Erythroblast (primary cell): ENCODE measurements at regions not wholly inside any gene's neighbourhood (a gene's known extent, or its start where the extent isn't known, plus 50 kb on each side); places are given as distances from the start of the nearest gene placed in this dataset.

Source experiments
- DNase-seq, 2 experiments: peaks; one replicate each; lab custom pipeline; 2025; lab: John Stamatoyannopoulos, UW
- GATA1 ChIP-seq: IDR thresholded peaks from 2 replicates; pipeline ENCODE4 v1.6.1; 2011; ENCODE audit warnings: low read depth, mild to moderate bottlenecking, control low read depth, low read length, moderate library complexity
- POLR2A ChIP-seq: IDR thresholded peaks from 2 replicates; pipeline ENCODE4 v1.6.1; 2011; ENCODE audit warnings: mild to moderate bottlenecking, low read length

DNA sequence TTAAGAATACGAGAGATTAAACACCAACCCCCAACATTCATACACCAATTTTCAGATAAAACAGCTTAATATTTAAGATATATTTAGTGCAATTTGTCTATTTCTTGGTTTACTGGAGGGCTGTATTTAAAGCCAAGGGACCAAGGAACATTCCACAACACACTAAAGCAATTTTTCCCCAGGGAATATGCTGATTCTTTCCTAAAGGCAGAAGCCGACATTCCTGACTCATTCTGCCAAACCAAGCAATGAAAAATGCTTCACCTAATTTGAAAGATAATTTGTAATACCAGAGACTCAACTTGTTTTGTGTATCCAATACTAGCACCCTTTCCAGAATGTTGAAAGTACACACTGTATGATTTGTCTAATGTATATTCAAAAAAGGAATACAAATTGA, 1267.6 kb upstream of the PIK3C3 start:
- TF ChIP-seq GATA1 = no peak
- TF ChIP-seq POLR2A = no peak
- no peak for DNase-seq

DNA sequence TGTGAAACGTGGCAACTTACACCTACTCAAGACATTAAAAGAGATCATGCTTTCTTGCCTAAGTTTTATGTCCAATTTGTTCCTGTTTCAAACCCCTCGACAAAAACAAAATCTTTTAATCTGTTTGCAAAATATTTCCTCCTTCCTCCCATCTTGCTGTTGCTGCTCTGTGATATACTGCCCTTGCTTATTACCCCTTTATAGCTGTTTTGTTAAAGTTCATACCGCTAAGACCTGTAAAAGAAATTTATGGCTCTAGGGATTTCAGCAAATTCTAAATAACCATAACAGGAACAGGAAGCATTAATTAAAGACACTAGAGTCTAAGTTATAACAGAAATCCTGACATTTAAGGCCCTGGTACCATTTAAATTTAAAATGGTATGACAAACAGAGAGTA, 1268.2 kb upstream of the PIK3C3 start:
- DNase-seq = no peak
- TF ChIP-seq POLR2A (no peak), GATA1 (no peak)

DNA sequence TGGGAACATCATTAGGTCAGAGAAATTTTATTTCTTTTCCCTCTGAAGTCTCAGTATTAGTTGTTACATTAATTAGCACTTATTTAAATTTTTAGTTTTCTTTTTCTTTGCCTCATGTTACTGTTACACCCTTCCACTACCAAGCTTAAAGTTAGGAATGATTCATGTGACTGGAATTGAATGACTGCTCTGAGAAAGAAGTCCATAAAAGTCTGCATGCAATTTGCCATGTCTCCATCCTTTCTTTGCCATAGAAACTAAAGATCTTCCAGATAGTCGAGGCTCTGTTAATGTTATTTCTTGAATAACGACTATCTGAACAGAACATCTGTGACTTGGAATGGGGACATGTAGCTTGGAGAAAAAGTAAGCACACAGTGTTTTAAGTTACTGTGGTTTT, 1269.8 kb upstream of the PIK3C3 start:
- no peak for DNase-seq
- TF ChIP-seq GATA1 = no peak
- no peak for TF ChIP-seq POLR2A

DNA sequence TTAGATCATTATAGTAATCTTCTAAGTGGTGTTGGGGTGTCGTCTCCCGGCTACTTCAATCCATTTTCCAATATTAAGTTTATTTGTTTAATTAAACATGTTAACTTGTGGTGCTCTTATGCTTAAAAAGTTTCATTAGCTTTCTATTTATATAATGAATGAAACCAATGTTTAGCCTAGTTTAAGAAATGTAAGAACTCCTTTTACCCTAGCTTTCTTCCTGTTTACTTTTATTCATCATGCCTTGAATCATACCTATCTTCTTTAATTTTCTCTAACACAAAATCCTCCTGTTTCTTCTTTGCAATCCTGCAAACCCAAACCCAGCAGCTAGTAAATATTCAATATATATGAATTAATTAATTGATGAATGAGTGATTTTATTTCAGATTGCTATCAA, 1276.7 kb upstream of the PIK3C3 start:
- TF ChIP-seq POLR2A = no peak
- TF ChIP-seq GATA1 = no peak
- DNase-seq = no peak

DNA sequence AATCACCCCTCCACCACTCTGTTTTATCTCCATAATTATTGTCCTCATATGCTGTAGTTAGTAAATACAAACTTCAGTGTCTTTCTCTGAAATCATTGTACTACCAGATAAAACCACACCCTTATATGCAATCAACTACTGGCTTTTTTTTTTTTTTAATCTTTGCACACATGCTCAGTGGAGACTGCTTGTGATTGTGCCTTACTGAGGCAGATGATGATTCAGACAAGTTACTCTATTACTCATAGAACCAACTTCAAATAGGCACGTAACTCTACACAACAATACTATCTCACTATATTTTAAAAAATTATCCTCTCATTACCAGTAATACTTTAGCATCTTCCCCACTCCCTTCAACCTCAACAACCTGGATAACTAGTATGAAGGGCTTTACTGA, 1278.4 kb upstream of the PIK3C3 start:
- no peak for DNase-seq
- TF ChIP-seq GATA1 (no peak), POLR2A (no peak)

DNA sequence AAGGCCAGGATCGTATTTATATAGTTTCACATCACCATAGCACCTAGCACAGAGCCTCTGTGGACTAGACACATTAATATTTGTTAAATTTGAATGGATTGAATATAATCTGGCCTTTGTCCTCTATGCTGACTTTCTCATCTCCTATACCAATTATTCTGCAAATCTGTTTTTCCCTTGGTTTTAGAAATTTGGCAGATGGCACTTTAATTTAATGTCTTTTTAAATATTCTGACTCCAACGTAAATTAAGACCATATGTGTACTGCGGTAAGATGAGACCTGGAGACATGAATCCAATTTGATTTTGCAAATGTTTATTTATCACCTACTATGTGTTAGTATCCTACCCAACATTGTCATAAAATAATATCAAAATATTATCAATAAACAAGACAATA, 1281.9 kb upstream of the PIK3C3 start:
- no peak for DNase-seq
- TF ChIP-seq POLR2A (no peak), GATA1 (no peak)

DNA sequence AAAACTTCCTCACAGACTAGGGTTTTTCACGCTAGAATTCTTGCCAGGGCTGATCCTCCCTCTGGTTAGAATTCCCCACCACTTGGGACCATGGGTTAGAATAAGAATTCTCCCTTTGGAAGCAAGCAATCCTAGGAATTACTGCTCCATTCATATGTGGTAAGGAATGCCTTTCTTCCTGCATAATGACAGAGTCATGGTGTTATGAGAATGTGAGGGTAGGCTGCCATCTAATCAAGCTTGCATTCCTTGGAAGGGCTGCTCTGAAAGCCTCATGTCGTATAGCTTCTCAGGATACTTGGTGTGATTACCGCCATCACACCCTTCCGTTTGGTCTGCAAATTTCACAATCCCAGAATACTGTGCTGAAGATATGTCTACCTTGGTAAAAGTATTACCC, 1282.4 kb upstream of the PIK3C3 start:
- DNase-seq = no peak
- TF ChIP-seq GATA1 (no peak), POLR2A (no peak)

DNA sequence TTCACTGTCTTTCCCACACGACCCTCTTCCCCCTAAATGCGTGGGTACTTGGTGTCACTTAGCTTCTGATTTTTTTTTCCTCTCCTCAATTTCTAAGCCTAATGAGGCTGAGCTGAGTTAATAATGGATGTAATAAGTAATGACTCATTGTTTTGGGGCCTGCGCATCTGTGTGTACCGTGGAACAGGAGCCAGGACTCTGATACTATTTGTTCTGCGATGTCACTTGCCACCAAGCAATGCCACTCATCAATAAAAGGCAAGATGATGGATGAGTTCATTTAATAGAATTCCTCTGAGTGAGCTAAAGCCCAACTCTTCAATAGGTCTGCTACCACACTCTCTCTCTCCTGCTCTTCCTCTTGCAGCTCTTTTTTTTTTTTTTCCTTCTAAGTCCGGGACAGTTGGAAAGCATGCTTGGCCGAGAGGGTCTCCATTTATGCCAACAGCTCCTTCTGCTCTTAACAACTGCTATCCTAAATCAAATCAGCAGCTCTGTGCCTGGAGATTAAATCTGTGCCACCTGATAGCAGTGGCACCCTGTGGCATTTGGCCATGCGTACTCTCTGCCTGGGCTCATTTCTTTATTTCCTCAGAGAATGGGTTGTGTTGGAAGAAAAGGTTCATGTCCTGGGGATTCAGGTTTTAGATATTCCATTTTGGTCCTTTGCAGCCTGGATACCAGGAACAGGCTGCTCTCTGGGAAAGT, 1284.2 kb upstream of the PIK3C3 start:
- no peak for DNase-seq
- TF ChIP-seq GATA1 (no peak), POLR2A (no peak)

DNA sequence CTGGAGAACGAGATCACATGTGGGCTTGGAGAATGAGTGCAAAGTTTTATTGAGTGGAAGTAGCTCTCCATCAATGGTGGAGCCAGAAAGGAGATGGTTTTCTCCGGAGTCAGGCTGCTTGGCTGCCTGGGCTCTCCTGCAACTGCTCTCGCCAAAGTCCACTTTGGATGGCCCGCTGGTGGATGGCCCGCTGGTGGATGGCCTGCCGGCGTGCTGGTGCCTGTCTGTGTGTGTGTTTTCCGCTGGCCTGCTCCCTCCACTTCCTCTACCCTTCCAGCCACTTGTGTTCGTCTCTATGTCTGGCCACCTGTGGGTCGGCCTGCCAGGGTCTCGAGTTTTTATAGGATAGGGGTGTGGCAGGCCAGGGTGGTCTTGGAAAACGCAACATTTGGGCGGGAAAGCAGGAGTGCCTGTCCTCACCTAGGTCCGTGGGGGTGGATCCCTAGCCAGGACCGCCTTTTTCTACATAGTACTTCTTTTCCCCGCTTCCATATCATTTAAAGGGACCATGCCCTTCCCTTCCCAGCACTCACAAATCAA, 1292.1 kb upstream of the PIK3C3 start:
- no peak for DNase-seq
- TF ChIP-seq POLR2A (no peak), GATA1 (no peak)

DNA sequence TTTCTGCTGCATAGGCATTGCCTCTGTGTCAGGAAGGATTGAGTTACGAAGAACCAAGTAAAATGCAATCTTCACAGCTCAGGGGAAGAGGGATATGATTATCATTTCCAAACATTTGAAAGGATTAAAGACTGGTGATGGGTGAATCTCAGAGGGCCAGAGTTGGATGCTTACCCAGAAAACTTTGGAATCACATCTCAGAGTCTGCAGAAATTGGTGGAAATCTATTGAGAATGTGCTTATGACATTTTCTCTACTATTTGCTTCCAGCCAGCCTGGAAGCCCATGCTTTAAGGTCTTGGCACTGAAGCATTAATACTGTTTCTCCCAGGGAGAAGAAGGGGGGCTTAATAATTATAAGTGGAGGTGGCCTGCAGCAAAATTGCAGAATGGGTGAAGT, 1301.4 kb upstream of the PIK3C3 start:
- no peak for DNase-seq
- TF ChIP-seq POLR2A = no peak
- TF ChIP-seq GATA1 = no peak

DNA sequence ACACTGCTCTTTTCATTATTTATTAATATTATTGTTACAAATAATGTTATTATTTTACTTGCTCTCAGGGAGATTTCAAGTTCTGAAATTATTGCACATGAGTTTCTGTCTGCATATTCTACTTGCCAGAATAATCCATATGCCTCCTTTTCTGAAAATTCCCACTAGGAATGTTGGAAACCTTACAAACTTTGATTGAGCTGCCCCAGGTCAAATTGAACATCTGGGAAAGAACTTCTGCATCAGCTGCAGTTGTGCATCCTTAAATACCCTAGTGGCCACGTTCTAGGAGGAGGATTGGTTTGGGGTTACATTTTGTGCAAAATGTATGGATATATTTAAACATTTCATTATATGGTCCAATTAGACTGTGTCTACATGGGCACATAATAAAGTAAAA, 1302.7 kb upstream of the PIK3C3 start:
- DNase-seq = no peak
- TF ChIP-seq GATA1 (no peak), POLR2A (no peak)

DNA sequence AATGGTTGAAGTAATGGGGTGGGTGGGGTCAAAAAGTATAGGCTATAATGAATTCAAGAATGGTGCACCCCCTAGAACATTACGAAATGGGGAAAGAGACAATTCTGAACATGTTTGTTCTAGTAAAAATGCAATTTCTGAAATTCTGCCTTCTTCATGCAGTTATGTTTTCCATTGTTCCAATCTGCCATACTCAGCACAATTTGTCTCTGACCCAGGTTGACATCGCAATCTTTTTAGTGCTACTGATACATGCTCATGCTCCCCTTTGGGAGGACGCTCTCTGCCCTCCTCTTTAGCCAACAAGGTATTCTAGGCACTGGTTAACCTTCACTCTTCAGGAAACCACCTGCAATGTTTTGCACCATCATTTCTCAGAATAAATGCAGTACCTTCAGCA, 1303.9 kb upstream of the PIK3C3 start:
- DNase-seq = no peak
- TF ChIP-seq POLR2A (no peak), GATA1 (no peak)

DNA sequence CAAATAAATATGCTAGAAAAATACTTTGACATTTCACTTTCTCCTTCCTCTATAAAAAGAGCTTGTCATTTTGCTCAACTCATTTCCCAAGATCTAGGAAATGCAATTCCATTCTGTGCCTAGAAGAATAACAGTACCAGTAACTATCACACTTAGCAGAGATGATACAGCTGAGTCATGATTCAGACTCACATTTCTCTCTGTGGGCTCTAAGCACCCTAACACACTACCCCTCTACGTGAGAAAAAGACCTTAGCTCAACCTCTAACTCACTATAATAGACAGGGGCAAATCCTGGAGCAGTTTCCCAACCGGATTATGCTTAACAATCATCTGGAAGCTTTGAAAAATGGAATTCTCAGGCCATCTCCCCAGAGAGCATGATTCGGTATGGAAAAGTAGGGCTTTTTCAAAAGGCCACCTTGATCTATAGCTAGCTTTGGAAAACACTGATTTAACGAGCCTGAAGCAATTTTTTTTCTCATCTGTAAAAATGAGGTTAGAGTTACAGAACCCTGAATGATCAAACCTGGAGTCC, 1312.3 kb upstream of the PIK3C3 start:
- DNase-seq = no peak
- TF ChIP-seq POLR2A (no peak), GATA1 (no peak)

DNA sequence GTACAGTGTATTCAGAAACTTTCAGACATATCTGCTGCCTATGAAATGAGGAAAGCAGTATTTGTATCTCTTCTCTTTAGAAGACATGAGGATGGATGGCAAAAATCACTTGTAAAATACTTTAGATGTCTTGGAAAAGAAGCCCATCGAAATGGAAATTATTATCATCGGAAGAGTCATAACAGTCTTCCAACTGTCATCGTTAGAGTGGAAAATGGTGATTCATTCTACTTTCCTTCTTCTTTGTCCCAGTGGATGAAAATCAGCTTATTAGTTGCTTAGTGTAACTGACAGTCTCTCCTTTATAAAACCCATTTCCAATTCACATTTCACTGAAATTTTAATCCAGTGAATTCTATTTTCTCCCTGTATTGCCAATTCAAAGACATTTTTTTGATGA, 1323.7 kb upstream of the PIK3C3 start:
- TF ChIP-seq POLR2A (no peak), GATA1 (no peak)
- no peak for DNase-seq

DNA sequence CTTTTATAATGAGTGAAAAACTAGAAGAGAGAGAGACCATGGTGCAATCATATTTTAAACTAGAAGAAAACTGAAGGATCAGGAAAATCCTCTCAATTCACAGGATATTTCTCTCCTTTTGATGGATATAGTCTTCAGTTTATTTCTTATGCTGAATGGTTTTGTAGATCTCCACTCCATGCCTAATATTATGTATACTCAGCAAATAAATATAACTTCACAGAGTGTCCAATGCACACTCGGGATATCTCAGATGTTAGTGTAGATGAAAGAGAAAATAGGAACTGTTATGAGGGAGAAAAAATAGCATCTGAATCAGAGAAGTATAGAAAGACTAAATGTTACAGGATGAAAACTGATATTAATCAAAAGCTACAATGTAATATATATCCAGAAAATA, 1324.5 kb upstream of the PIK3C3 start:
- TF ChIP-seq POLR2A (no peak), GATA1 (no peak)
- no peak for DNase-seq

DNA sequence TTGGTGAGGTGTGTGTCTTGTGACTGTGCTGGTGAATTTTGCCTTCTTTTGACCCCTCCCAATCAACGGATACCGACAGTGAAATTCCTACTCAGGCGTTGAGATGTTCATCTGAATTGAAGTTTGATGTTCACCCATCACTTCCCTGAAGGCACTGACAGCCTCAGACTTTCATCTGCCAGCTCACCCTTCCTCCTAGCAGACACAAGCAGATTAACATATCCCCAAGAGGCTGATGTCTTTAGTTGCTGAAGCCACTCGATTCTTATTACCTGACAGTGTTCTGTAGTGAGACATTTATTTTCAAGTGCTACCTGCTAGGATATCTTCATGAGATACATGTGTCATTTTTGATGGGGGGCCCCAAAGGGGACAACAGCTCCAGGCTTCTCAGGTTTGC, 1330.1 kb upstream of the PIK3C3 start:
- no peak for TF ChIP-seq POLR2A
- TF ChIP-seq GATA1 = no peak
- no peak for DNase-seq
